Ovary (tissue), 7 donors: ENCODE measurements at regions not wholly inside any gene's neighbourhood (a gene's known extent, or its start where the extent isn't known, plus 50 kb on each side); places are given as distances from the start of the nearest gene placed in this dataset.

Experiments used
- DNase-seq, 5 donors: peaks; one replicate each; pipeline ENCODE4 v3.0.0-alpha.2; 2019 to 2020
- H3K27ac ChIP-seq, 2 donors: fragments of 200-600 bp; one replicate each; pipeline versions ENCODE4 v1.5.1 to v1.8.0; 2019 to 2022
- H3K27me3 ChIP-seq: fragments of 200-600 bp; one replicate; pipeline ENCODE4 v1.8.0; 2022
- H3K36me3 ChIP-seq: fragments of 200-600 bp; sonication (generic); one replicate; pipeline ENCODE4 v1.5.1; 2019
- H3K4me1 ChIP-seq: one replicate; pipeline ENCODE4 v1.8.1; 2013; ENCODE audit warnings: mild to moderate bottlenecking, moderate library complexity; ENCODE audit not compliant: insufficient read depth
- H3K4me3 ChIP-seq: fragments of 200-600 bp; sonication (generic); one replicate; pipeline ENCODE4 v1.5.1; 2017
- H3K9me3 ChIP-seq, 2 donors: fragments of 200-600 bp in 1 of 2; sonication (generic) in 1 of 2; one replicate each; pipeline versions ENCODE4 v1.5.1 to v1.8.1; 2013 to 2019; ENCODE audit warnings: mild to moderate bottlenecking in 1 of 2, moderate library complexity in 1 of 2
- EP300 ChIP-seq: sonication (generic); formaldehyde crosslinking; IDR thresholded peaks from one replicate; pipeline ENCODE4 v1.6.1; 2017; ENCODE audit warnings: antibody characterized with exemption
- POLR2A ChIP-seq: fragments of 450-650 bp; IDR thresholded peaks from one replicate; pipeline ENCODE4 v1.6.1; 2017; ENCODE audit warnings: antibody characterized with exemption, mild to moderate bottlenecking, moderate library complexity
- WGBS, 3 donors: extraction: QIAGEN DNeasy Blood & Tissue Kit in 1 of 3; methylation state at CpG; one replicate each; pipeline versions ENCODE4 v1.1.5 to v1.1.7; 2013 to 2017; 5-methylcytosine and 5-hydroxymethylcytosine counted together
- intact Hi-C, 4 donors: fragments of 100-400 bp; cut with DNase I; formaldehyde crosslinking; loops; one replicate each; pipeline versions ENCODE4 v1.11.0 to v1.15.1; 2022 to 2023
- TF ChIP-seq, protein P1 (sequence below), 3 donors: fragments of 450-650 bp in 2 of 3; fragments of 200-600 bp in 1 of 3; IDR thresholded peaks; one replicate each; pipeline versions ENCODE4 v1.5.1 to v1.8.0; 2016 to 2022; ENCODE audit warnings: antibody characterized with exemption in 3 of 3, mild to moderate bottlenecking in 1 of 3
- donor health status: DM: no; HTN: no; CAD: no; lungs with moderate emphysema.
- donor health status: DM: no; HTN: no; CAD: no.
- donor health status: Bipolar disorder and iron deficiency.
- donor health status: DM: no; HTN: no; CAD: no.
- donor health status: DM: yes; HTN: yes; CAD: no.

DNA sequence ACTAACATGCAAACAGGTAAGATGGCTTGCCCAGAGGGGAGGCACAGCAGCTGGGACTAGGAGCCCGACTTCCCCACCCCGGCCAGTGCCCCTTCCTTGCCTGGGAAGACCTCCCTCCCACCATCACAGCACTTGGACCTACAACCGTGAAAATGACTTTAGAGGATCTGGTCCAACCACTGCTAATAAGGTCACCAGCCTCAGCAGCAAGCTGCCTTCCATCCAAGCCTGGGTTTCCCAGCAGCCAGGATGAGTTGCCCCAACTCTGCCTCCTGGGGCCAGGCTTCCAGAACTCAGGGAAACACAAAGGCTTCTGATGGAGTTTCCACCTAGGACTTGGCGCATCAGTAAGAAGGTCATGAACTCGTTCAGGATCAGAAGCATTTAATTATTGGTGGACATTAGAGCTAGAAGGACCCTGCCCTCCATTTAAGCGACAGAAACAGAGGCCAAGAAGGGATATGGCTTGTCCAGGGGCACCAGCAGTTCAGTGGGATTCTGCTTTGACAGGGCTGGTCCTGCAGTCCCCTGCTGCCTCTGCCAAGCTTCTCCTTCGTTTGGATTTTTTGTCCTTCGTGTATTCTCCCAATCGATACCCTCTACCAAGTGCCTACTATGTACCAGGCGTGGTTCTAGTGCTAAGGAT, 403.0 kb upstream of the ID2 start:
- DNase-seq: peak in 1 of 5 donors; percentile 24
- WGBS, 3 donors: 67 to 77% (median 75%) methylated on average over 10 of the region's 10 CpGs
- TF ChIP-seq, protein P1, sequence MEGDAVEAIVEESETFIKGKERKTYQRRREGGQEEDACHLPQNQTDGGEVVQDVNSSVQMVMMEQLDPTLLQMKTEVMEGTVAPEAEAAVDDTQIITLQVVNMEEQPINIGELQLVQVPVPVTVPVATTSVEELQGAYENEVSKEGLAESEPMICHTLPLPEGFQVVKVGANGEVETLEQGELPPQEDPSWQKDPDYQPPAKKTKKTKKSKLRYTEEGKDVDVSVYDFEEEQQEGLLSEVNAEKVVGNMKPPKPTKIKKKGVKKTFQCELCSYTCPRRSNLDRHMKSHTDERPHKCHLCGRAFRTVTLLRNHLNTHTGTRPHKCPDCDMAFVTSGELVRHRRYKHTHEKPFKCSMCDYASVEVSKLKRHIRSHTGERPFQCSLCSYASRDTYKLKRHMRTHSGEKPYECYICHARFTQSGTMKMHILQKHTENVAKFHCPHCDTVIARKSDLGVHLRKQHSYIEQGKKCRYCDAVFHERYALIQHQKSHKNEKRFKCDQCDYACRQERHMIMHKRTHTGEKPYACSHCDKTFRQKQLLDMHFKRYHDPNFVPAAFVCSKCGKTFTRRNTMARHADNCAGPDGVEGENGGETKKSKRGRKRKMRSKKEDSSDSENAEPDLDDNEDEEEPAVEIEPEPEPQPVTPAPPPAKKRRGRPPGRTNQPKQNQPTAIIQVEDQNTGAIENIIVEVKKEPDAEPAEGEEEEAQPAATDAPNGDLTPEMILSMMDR (IDR thresholded peaks at IDR 0.05): no peak
- TF ChIP-seq POLR2A: no peak
- TF ChIP-seq EP300: no peak
- Histone ChIP-seq H3K9me3 (no peaks in the 10 kb centered on the region), H3K4me3 (no peak overlapping the region), H3K36me3 (no peaks in the 10 kb centered on the region), H3K27me3 (no peaks in the 10 kb centered on the region), H3K27ac (peak overlapping the region in 1 of 2 donors; percentile 50), H3K4me1 (peaks cover 10% of the 10 kb centered on the region)
- intact Hi-C loops: no loop called here

DNA sequence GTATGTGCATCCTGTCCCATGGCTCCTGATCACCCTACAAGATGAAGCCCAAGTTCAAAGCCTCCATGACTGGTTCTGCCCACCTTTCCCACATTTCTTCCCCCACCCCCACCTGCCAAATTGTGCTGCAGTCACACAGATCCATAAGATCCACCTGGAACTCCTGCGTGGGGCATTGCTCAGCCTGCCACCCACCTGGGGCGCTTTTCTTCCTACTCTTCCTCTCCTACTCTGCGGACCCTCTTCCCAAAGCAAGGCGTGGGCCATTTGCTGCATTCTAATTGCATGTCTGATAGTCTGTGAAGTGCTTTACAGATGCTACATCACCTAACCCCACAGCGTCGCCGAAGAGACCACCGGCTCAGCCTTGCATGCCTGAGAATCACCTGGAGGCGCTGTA, 402.4 kb upstream of the ID2 start:
- peaks cover 10% of the 10 kb centered on the region for H3K4me1 ChIP-seq
- intact Hi-C loops: no loop called here
- no peak overlapping the region for H3K27ac ChIP-seq
- TF ChIP-seq, protein P1 (IDR thresholded peaks at IDR 0.05): no peak
- TF ChIP-seq POLR2A (no peak), EP300 (no peak)
- no peak overlapping the region for H3K4me3 ChIP-seq
- 89 to 97% (median 95%) methylated on average over 9 of the region's 9 CpGs for WGBS, 3 donors
- DNase-seq: no peak
- H3K27me3 ChIP-seq: no peaks in the 10 kb centered on the region
- no peaks in the 10 kb centered on the region for H3K36me3 ChIP-seq
- no peaks in the 10 kb centered on the region for H3K9me3 ChIP-seq

DNA sequence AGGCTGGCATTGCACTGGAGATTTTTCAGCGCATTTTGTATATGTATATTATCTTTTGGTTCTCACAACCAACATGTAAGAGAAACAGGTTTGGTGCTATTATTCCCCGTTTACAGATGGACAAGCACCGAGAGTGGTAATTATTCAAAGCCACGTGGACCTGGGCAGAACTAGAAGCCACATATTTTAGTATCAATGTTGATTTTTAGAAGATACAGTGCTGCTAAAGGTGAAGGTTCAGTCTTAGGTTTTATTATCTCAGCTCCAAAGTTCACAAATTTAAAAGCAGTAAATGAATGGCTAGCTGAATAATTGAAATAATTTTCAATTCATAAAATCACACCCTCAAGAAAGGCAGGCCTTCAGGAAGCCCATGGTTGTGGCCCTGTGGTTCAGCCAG, 400.6 kb upstream of the ID2 start:
- H3K9me3 ChIP-seq: no peaks in the 10 kb centered on the region
- DNase-seq: no peak
- WGBS, 3 donors: 83 to 91% (median 86%) methylated on average over 4 of the region's 4 CpGs
- H3K4me3 ChIP-seq: no peak overlapping the region
- H3K27me3 ChIP-seq: no peaks in the 10 kb centered on the region
- no peak for TF ChIP-seq EP300
- TF ChIP-seq, protein P1 (IDR thresholded peaks at IDR 0.05): no peak
- no peak for TF ChIP-seq POLR2A
- no peak overlapping the region for H3K27ac ChIP-seq
- no peaks in the 10 kb centered on the region for H3K36me3 ChIP-seq
- H3K4me1 ChIP-seq: peaks cover 10% of the 10 kb centered on the region
- intact Hi-C loops: no loop called here

DNA sequence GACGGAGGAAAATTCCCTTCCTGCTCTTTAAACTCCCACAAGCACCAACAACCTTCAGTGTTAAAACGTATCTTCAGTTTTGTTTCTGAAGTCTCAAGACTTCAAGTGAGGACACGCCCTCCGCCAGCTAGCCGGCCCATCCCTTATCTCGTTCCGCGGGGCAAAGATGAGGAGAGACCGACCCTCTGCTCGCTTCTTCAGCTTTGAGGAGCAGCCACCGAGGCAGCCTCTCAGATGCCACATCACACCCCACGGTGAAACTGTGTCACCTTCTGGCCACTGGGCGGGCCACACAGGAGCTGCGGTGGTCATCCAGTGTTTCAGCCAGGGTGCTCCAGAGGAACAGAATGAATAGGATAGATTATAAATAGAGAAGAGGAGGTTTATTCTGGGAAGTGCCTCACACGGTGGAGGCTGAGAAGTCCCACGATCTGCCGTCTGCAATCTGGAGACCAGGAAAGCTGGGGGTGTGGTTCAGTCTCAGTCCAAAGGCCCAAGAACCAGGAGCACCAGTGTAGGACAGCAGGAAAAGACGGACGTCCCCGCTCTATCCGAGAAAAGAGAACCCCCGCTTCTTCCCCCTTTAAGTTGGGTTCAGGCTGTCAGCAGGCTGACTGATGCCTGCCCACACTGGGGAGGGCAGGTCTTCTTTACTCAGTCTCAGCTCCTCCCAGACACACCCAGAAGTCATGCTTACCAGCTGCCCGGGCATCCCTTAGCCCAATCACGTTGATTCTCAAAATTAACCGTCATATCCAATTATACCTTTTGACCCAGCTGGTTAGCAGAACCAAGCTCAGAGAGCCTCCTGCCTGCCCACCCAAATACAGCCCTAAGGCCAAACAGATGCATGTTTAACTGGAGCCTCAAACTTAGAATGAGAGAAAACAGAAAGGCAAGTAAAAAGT, 399.7 kb upstream of the ID2 start:
- H3K4me1 ChIP-seq: peaks cover 10% of the 10 kb centered on the region
- intact Hi-C loops: no loop called here
- 49 to 77% (median 58%) methylated on average over 25 of the region's 25 CpGs for WGBS, 3 donors

More for the DNA sequence above, 399.7 kb upstream of the ID2 start:
- no peaks in the 10 kb centered on the region for H3K36me3 ChIP-seq
- H3K4me3 ChIP-seq: no peak overlapping the region
- no peaks in the 10 kb centered on the region for H3K9me3 ChIP-seq
- no peak for TF ChIP-seq EP300
- no peak for TF ChIP-seq POLR2A
- TF ChIP-seq, protein P1 (IDR thresholded peaks at IDR 0.05): no peak
- no peaks in the 10 kb centered on the region for H3K27me3 ChIP-seq
- DNase-seq: no peak
- H3K27ac ChIP-seq: no peak overlapping the region
